PFSK-1 (cell line): ENCODE measurements at regions not wholly inside any gene's neighbourhood (a gene's known extent, or its start where the extent isn't known, plus 50 kb on each side); places are given as distances from the start of the nearest gene placed in this dataset.

Source experiments
- FOXP2 ChIP-seq: optimal IDR thresholded peaks from 2 replicates; pipeline ENCODE3; 2011; ENCODE audit warnings: borderline replicate concordance, control low read depth, inconsistent platforms; ENCODE audit not compliant: insufficient read depth; ENCODE audit errors: extremely low read length, extremely low read depth
- POLR2AphosphoS5 ChIP-seq: IDR thresholded peaks from 2 replicates; pipeline ENCODE4 v1.6.1; 2012; ENCODE audit warnings: low read depth, mild to moderate bottlenecking, control low read depth, low read length, moderate library complexity
- REST ChIP-seq, 2 experiments: IDR thresholded peaks; 2 replicates each; pipeline versions ENCODE4 v1.6.1 to v1.8.0; 2011 to 2012; ENCODE audit warnings: low read depth in 2 of 2, low read length in 2 of 2, control low read depth in 1 of 2, inconsistent platforms in 1 of 2, mild to moderate bottlenecking in 1 of 2, moderate library complexity in 1 of 2; ENCODE audit not compliant: insufficient read depth in 1 of 2
- SIN3A ChIP-seq: IDR thresholded peaks from 2 replicates; pipeline ENCODE4 v1.6.1; 2012; ENCODE audit warnings: mild to moderate bottlenecking, low read length, moderate library complexity, borderline replicate concordance; ENCODE audit not compliant: insufficient read depth
- TAF1 ChIP-seq: IDR thresholded peaks from 2 replicates; pipeline ENCODE4 v1.6.1; 2012; ENCODE audit warnings: low read length, control low read depth, borderline replicate concordance; ENCODE audit not compliant: insufficient read depth

DNA sequence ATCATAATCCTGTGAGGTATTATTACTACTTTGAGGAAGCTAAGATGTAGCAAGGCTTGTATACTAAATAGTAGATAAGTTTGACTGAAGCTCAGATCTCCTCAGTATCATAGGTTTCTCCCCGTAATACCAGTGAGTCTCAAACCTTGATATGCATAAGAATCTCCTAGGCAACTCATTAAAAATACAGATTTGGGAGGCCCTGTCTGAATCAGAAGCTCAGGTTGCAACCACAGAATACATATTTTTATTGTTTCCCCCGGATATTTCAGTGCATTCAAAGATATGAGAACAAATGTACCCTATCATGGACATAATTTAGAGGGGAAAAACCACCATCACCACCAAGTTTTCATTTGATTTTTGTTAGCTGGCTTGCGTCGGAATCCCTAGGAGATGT is 242.1 kb upstream of the C2CD4B start:
- TF ChIP-seq REST (IDR thresholded peaks at IDR 0.05; ENCODE audit: insufficient read depth in 1 of 2, low read depth in 2 of 2, low read length in 2 of 2) (no peak), FOXP2 (no peak), POLR2AphosphoS5 (no peak), TAF1 (no peak), SIN3A (no peak)

- TF ChIP-seq TAF1, result no peak
- TF ChIP-seq REST (IDR thresholded peaks at IDR 0.05; ENCODE audit: insufficient read depth in 1 of 2, low read depth in 2 of 2, low read length in 2 of 2), result no peak
- no peak for TF ChIP-seq POLR2AphosphoS5
- TF ChIP-seq SIN3A, result no peak
- no peak for TF ChIP-seq FOXP2
Measured at GRCh38 chr15:62407962-62408361, 242.9 kb upstream of the C2CD4B start.

DNA sequence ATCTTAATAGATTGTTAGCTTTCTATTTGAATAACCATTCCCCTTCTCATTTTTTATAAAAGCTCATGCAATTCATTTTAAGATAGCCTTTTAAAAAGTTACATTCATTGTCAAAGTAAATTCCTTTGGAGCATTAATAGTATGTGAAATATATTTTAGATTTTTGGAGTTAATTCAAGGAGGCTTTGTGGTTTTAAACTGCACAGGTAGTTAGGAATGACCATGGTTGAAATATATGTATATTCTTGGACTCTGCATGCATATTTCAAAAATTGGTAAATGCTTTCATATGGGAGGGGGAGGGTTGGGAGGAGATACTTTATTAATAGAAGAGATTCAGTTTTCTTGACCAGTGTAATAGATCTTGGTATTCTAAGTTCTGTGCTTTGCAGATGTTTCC is 244.4 kb upstream of the C2CD4B start:
- no peak for TF ChIP-seq SIN3A
- no peak for TF ChIP-seq TAF1
- TF ChIP-seq FOXP2, result no peak
- TF ChIP-seq POLR2AphosphoS5, result no peak
- TF ChIP-seq REST (IDR thresholded peaks at IDR 0.05; ENCODE audit: insufficient read depth in 1 of 2, low read depth in 2 of 2, low read length in 2 of 2), result no peak

DNA sequence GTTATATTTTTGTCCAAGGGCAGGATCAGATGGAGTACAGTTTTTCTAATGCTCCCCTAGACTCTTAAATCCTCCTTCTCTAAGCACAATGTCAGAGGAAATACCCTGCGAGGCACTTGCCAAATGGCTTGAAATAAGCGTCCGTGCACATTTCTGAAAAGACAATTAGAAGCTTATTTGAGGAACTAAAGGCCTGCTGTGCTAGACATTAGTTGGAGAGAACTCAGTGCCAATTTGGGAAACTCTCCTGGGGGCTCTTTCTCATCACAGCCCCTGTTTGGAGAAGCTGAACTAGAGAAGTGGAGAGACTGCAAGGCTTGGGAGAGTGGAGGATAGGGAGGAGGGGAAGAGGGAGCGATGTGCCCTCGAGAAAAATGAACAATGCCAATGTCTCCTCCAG is 247.6 kb upstream of the C2CD4B start:
- no peak for TF ChIP-seq TAF1
- no peak for TF ChIP-seq POLR2AphosphoS5

DNA sequence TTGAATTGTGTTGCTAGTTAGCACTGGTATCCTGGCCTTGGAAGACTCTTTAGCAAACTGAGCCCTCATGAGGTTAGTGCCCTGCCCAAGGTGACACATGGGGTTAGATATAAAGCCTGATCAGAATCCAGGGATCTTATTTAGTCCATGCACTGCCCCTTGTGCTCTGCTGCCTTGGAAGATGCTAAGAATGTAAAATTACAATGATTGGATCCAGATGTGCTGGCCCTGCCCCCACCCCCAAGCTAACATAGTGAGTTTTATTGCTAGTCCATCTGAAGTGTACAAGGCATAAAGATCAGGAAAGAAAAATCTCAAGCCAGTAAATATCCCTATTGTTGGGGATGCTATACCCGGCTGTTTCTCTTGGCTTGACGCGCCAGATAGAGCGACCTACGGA is 248.1 kb upstream of the C2CD4B start:
- TF ChIP-seq FOXP2, result no peak
- TF ChIP-seq REST (IDR thresholded peaks at IDR 0.05; ENCODE audit: insufficient read depth in 1 of 2, low read depth in 2 of 2, low read length in 2 of 2), result no peak
- no peak for TF ChIP-seq POLR2AphosphoS5
- no peak for TF ChIP-seq SIN3A
- no peak for TF ChIP-seq TAF1
